IPS-NIHi7 (cell line): ENCODE measurements at regions not wholly inside any gene's neighbourhood (a gene's known extent, or its start where the extent isn't known, plus 50 kb on each side); places are given as distances from the start of the nearest gene placed in this dataset.
A peak's percentile ranks its signal among the peaks of the same experiment; 100 is the strongest.

Experiments
- DNase-seq: peaks from one replicate; pipeline ENCODE4 v3.0.0; 2012; ENCODE audit warnings: mixed read lengths; ENCODE audit errors: extremely low spot score

- DNase-seq = no peak
These were observed 310.3 kb upstream of the HS6ST1 start for GRCh38 chr2:128628996-128629395.

GRCh38 chr2:128630974-128631697 lies 312.5 kb upstream of the HS6ST1 start:
- DNase-seq = no peak

GRCh38 chr2:128631698-128632500 lies 313.2 kb upstream of the HS6ST1 start:
- no peak for DNase-seq

- DNase-seq = peak; percentile 6
These were observed 313.8 kb upstream of the HS6ST1 start for GRCh38 chr2:128632501-128632800.

- DNase-seq = no peak
These were observed 314.8 kb upstream of the HS6ST1 start for GRCh38 chr2:128633501-128633900.

- peak; percentile 48 for DNase-seq
These were observed 316.8 kb upstream of the HS6ST1 start for GRCh38 chr2:128635361-128635900.

- DNase-seq = peak; percentile 6
These were observed 318.1 kb upstream of the HS6ST1 start for GRCh38 chr2:128636802-128637147.

GRCh38 chr2:128637481-128638155 lies 318.9 kb upstream of the HS6ST1 start:
- peak; percentile 4 for DNase-seq

GRCh38 chr2:128638341-128639119 lies 319.9 kb upstream of the HS6ST1 start:
- peak; percentile 91 for DNase-seq

GRCh38 chr2:128639120-128639477 lies 320.4 kb upstream of the HS6ST1 start:
- no peak for DNase-seq

GRCh38 chr2:128639693-128640092 lies 321.0 kb upstream of the HS6ST1 start:
- peak; percentile 12 for DNase-seq

- DNase-seq = no peak
These were observed 321.6 kb upstream of the HS6ST1 start for GRCh38 chr2:128640166-128640844.

GRCh38 chr2:128640845-128641360 lies 322.2 kb upstream of the HS6ST1 start:
- no peak for DNase-seq

GRCh38 chr2:128641421-128642080 lies 322.9 kb upstream of the HS6ST1 start:
- peak; percentile 6 for DNase-seq

- peak; percentile 5 for DNase-seq
These were observed 323.6 kb upstream of the HS6ST1 start for GRCh38 chr2:128642316-128642715.

- no peak for DNase-seq
These were observed 324.2 kb upstream of the HS6ST1 start for GRCh38 chr2:128642821-128643220.

- DNase-seq = peak; percentile 6
These were observed 324.8 kb upstream of the HS6ST1 start for GRCh38 chr2:128643221-128644065.

- DNase-seq = peak; percentile 11
These were observed 325.5 kb upstream of the HS6ST1 start for GRCh38 chr2:128644156-128644555.

- DNase-seq = peak; percentile 87
These were observed 326.1 kb upstream of the HS6ST1 start for GRCh38 chr2:128644718-128645256.
